Body of pancreas (tissue), 4 donors: ENCODE measurements at regions not wholly inside any gene's neighbourhood (a gene's known extent, or its start where the extent isn't known, plus 50 kb on each side); places are given as distances from the start of the nearest gene placed in this dataset.

Experiments used
- ATAC-seq: fragments of 150-250 bp; one replicate; pipeline ENCODE4 v1.9.1; 2016
- DNase-seq, 4 donors: peaks; one replicate each; pipeline ENCODE4 v3.0.0-alpha.2; 2019
- H3K27ac ChIP-seq, 4 donors: fragments of 200-600 bp; sonication (generic); 1 replicate in 3 of 4; 2 replicates in 1 of 4; pipeline versions ENCODE4 v1.5.1 to v1.6.1; 2016 to 2019; ENCODE audit warnings: mild to moderate bottlenecking in 1 of 4, mixed read lengths in 1 of 4, moderate library complexity in 1 of 4
- H3K27me3 ChIP-seq, 2 donors: fragments of 200-600 bp; sonication (generic); one replicate each; pipeline ENCODE4 v1.6.0; 2016; ENCODE audit warnings: mild to moderate bottlenecking in 1 of 2
- H3K36me3 ChIP-seq, 2 donors: fragments of 200-600 bp; sonication (generic); replicated peaks in 1 of 2; 2 replicates each; pipeline ENCODE4 v1.5.1; 2016; ENCODE audit warnings: low read depth in 2 of 2; ENCODE audit not compliant: insufficient read depth in 1 of 2
- H3K4me1 ChIP-seq: fragments of 200-600 bp; sonication (generic); one replicate; pipeline ENCODE4 v1.6.0; 2016
- H3K4me3 ChIP-seq, 2 donors: fragments of 200-600 bp; sonication (generic); 1 replicate in 1 of 2; 2 replicates in 1 of 2; pipeline ENCODE4 v1.5.1; 2016 to 2019
- H3K9me3 ChIP-seq, 3 donors: fragments of 200-600 bp; sonication (generic); 1 replicate in 2 of 3; 2 replicates in 1 of 3; pipeline ENCODE4 v1.5.1; 2016
- CTCF ChIP-seq, 7 experiments: fragments of 450-650 bp in 4 of 7; fragments of 200-600 bp in 3 of 7; sonication (generic) in 3 of 7; IDR thresholded peaks; one replicate each; pipeline ENCODE4 v1.5.1; 2016 to 2019; ENCODE audit warnings: antibody characterized with exemption in 7 of 7
- POLR2A ChIP-seq, 3 donors: fragments of 450-650 bp; IDR thresholded peaks; one replicate each; pipeline ENCODE4 v1.6.1; 2016; ENCODE audit warnings: antibody characterized with exemption in 3 of 3, mild to moderate bottlenecking in 2 of 3
- WGBS, 2 donors: methylation state at CpG; one replicate each; pipeline ENCODE4 v1.1.5; 2017; 5-methylcytosine and 5-hydroxymethylcytosine counted together
- intact Hi-C: fragments of 100-400 bp; cut with DNase I; formaldehyde crosslinking; loops from one replicate; pipeline ENCODE4 v1.15.1; 2023

GRCh38 chr5:67619636-67620035 lies 423.0 kb upstream of the CD180 start:
- DNase-seq (no peak), ATAC-seq (no peak)
- no peak overlapping the region for H3K4me3 ChIP-seq
- intact Hi-C loops, result no loop called here
- H3K9me3 ChIP-seq, result no peaks in the 10 kb centered on the region
- TF ChIP-seq CTCF (IDR thresholded peaks at IDR 0.05), result no peak
- TF ChIP-seq POLR2A (IDR thresholded peaks at IDR 0.05), result no peak
- no peaks in the 10 kb centered on the region for H3K27me3 ChIP-seq
- no peaks in the 10 kb centered on the region for H3K4me1 ChIP-seq
- H3K36me3 ChIP-seq, result no peaks in the 10 kb centered on the region
- no peak overlapping the region for H3K27ac ChIP-seq
- 71 to 73% methylated on average over 4 of the region's 4 CpGs for WGBS, 2 donors

DNA sequence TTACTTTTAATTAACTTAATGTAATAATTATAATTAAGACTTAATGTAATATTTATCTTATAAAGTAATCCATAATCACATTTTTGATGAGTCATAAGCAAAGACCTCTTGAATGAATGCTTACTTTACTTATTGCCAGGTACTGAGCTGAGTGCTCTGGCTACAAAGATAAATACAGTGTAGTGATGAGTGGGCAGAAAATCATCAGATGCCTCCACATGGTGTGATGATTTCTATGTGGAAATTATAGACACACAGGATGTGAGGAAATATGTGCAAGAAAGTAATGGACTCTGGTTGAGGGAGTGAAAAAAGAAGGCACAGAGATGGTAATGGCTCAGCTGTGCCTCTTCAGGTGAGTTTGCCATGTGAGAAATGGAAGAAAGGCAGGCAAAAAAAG lies 422.6 kb upstream of the CD180 start:
- no peaks in the 10 kb centered on the region for H3K36me3 ChIP-seq
- H3K4me3 ChIP-seq, result no peak overlapping the region
- DNase-seq, result no peak
- ATAC-seq, result no peak
- H3K27me3 ChIP-seq, result no peaks in the 10 kb centered on the region
- intact Hi-C loops, result no loop called here
- H3K9me3 ChIP-seq, result no peaks in the 10 kb centered on the region
- TF ChIP-seq CTCF (IDR thresholded peaks at IDR 0.05) (no peak), POLR2A (IDR thresholded peaks at IDR 0.05) (no peak)
- no peaks in the 10 kb centered on the region for H3K4me1 ChIP-seq
- H3K27ac ChIP-seq, result no peak overlapping the region

- H3K27me3 ChIP-seq, result no peaks in the 10 kb centered on the region
- 77 to 82% methylated on average over 3 of the region's 3 CpGs for WGBS, 2 donors
- no peaks in the 10 kb centered on the region for H3K36me3 ChIP-seq
- H3K9me3 ChIP-seq, result no peaks in the 10 kb centered on the region
- H3K4me3 ChIP-seq, result no peak overlapping the region
- DNase-seq, result no peak
- no peak overlapping the region for H3K27ac ChIP-seq
- no peak for ATAC-seq
- intact Hi-C loops, result no loop called here
- TF ChIP-seq CTCF (IDR thresholded peaks at IDR 0.05) (no peak), POLR2A (IDR thresholded peaks at IDR 0.05) (no peak)
- no peaks in the 10 kb centered on the region for H3K4me1 ChIP-seq
Observed at GRCh38 chr5:67617051-67617450, 420.5 kb upstream of the CD180 start.

GRCh38 chr5:67612961-67613360 lies 416.4 kb upstream of the CD180 start:
- intact Hi-C loops, result no loop called here
- WGBS, 2 donors, result 66 to 75% methylated on average over 4 of the region's 4 CpGs
- no peak for TF ChIP-seq CTCF (IDR thresholded peaks at IDR 0.05)
- no peak for TF ChIP-seq POLR2A (IDR thresholded peaks at IDR 0.05)
- H3K27me3 ChIP-seq, result no peaks in the 10 kb centered on the region
- H3K36me3 ChIP-seq, result no peaks in the 10 kb centered on the region
- H3K27ac ChIP-seq, result no peak overlapping the region
- H3K9me3 ChIP-seq, result no peaks in the 10 kb centered on the region
- no peaks in the 10 kb centered on the region for H3K4me1 ChIP-seq
- ATAC-seq (no peak), DNase-seq (no peak)
- H3K4me3 ChIP-seq, result no peak overlapping the region

DNA sequence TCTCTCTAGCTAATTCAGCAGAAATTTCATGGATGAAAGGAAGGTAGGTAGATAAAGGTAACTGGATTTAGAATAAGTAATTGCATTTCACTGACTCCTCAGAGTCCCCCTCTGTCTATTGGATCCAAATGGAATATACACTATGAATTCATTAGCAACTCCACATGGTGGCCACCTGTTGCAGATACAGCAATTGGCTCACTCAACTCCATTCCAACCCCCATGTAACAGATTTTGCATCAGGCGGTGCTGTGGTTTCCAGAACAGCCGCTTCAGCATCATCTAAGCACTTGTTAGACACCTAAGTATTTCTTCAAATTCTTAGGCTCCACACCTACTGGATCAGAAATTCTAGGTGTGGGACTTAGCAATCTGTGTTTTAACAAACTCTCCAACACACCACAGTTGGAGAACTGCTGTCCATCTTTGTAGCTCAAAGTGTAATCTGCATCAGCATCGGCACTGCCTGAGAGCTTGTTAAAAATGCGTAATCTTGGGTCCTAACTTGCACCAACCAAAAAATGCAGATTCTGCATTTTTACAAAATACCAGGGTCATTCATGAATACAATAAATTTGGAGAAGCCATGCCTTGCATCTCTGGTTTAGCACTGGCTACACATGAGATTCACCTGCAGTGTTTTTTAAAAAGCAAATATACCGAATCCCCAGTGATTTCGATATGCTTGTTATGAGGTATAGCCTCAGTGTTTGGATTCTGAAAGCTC lies 413.8 kb upstream of the CD180 start:
- intact Hi-C loops, result no loop called here
- H3K4me1 ChIP-seq, result no peaks in the 10 kb centered on the region
- TF ChIP-seq POLR2A (IDR thresholded peaks at IDR 0.05), result no peak
- TF ChIP-seq CTCF (IDR thresholded peaks at IDR 0.05), result no peak
- no peak for DNase-seq
- no peaks in the 10 kb centered on the region for H3K36me3 ChIP-seq
- no peak for ATAC-seq
- WGBS, 2 donors, result 76 to 89% methylated on average over 6 of the region's 6 CpGs
- no peaks in the 10 kb centered on the region for H3K27me3 ChIP-seq
- H3K9me3 ChIP-seq, result no peaks in the 10 kb centered on the region
- no peak overlapping the region for H3K4me3 ChIP-seq
- H3K27ac ChIP-seq, result no peak overlapping the region
